GDM1 (cell line): ENCODE measurements at regions not wholly inside any gene's neighbourhood (a gene's known extent, or its start where the extent isn't known, plus 50 kb on each side); places are given as distances from the start of the nearest gene placed in this dataset.
A peak's percentile ranks its signal among the peaks of the same experiment; 100 is the strongest.

Experiments
- DNase-seq: peaks from one replicate; lab custom pipeline; 2025; lab: John Stamatoyannopoulos, UW

- no peak for DNase-seq
Observed at GRCh38 chr14:104425171-104425681, 154.3 kb upstream of the C14orf180 start.

DNA sequence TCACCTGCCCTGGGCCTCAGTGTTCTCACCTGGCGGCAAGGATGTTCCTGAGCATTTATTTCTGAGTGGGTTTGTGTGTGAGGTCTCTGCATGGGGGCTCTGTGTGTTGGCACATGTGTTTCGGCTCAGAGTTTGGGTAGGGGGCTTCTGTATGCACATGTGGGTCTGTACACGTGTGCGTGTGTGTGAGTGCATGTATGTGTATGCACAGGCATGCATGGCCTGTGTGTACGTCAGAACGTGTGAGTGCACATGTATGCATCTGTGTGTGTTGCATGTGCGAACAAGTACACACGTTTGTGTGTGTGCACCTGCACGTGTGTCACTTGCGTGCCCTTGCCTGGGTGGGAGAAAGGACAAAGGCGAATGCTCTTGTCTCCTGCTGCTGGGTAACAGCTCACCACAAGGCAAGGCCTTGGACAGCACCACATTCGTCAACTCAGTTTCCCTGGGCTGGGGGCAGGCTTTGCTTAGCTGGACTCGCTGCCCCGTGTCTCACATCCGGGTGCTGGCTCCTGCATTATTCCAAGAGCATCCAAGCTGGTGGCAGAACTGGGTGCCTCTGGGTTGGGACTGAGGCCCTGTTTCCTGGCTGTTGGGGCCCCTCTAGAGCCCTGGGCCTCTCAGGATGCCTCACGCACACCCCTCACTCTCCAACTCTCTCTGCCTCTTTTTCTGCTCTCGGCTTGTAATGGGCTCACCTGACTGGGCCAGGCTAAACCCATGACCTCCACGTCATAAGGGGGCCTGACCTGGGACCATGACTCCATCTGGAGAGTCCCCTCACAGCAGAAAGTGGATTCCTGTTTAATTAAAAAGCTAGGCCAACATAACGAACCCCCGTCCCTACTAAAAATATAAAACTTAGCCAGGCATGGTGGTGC, 153.6 kb upstream of the C14orf180 start:
- no peak for DNase-seq

- DNase-seq, result no peak
Observed at GRCh38 chr14:104427131-104427851, 152.3 kb upstream of the C14orf180 start.

- DNase-seq, result no peak
Observed at GRCh38 chr14:104428333-104428851, 151.2 kb upstream of the C14orf180 start.

- no peak for DNase-seq
Observed at GRCh38 chr14:104428860-104429259, 150.7 kb upstream of the C14orf180 start.

- DNase-seq, result no peak
Observed at GRCh38 chr14:104429291-104429861, 150.2 kb upstream of the C14orf180 start.

DNA sequence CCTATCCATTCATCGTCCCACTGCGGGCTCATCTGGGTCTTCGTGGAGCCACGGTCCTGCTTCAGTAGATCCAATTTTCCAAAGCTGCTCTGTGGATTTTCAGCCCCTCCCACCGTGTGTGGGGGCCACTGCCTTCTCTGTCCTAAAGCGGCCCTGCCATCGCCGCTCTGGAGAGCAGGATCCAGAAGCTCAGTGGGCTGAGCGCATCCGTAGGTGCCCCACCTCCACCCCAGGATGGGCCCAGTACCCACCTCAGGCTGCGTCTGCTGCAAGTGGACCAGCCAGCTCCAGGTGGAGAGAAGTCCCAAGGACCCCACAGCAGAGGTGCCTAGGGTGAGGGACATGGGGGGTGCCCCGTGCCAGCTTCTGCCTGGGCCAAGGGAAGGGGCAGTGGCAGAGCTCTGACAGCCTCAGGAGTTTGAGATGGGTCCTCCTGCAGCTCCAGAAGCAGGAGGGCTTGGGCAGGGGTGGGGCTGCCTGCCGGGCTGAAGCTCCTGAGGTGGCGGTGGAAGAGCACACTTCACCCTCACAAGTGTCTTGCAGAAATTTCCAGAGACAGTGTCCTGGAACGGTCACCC, 148.1 kb upstream of the C14orf180 start:
- no peak for DNase-seq

GRCh38 chr14:104431929-104432541, 147.5 kb upstream of the C14orf180 start:
- DNase-seq, result no peak

DNA sequence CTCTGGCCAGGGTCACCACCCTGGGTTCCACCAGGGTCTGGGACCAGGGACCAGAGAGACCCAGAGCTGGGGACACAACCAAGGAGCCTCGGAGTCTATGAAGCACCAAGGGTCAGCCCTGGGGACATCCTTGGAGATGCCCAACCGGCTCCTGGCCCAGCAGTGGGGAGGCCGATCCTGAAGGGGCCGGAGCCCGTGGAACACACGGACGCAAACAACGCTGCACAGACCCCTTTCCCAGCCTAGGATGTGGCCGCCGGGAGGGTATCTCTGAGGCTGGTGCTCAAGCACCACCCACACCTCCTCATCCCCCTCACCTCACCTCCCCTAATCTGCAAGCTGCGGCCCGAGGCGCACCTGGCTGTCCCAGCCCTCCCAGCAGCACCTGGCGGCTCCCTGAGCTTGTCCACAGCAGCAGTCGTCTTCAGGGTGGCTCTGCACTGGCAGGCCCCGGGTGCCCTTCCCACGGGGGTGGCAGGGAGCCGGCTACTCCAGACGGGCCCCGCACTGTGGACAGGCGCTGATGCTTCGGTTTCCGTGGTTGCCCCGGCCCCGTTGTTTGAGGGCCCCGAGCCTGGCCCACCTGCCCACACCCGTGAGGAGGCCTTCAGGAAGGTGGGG, 146.8 kb upstream of the C14orf180 start:
- no peak for DNase-seq

- DNase-seq, result no peak
Observed at GRCh38 chr14:104433401-104434213, 146.0 kb upstream of the C14orf180 start.

DNA sequence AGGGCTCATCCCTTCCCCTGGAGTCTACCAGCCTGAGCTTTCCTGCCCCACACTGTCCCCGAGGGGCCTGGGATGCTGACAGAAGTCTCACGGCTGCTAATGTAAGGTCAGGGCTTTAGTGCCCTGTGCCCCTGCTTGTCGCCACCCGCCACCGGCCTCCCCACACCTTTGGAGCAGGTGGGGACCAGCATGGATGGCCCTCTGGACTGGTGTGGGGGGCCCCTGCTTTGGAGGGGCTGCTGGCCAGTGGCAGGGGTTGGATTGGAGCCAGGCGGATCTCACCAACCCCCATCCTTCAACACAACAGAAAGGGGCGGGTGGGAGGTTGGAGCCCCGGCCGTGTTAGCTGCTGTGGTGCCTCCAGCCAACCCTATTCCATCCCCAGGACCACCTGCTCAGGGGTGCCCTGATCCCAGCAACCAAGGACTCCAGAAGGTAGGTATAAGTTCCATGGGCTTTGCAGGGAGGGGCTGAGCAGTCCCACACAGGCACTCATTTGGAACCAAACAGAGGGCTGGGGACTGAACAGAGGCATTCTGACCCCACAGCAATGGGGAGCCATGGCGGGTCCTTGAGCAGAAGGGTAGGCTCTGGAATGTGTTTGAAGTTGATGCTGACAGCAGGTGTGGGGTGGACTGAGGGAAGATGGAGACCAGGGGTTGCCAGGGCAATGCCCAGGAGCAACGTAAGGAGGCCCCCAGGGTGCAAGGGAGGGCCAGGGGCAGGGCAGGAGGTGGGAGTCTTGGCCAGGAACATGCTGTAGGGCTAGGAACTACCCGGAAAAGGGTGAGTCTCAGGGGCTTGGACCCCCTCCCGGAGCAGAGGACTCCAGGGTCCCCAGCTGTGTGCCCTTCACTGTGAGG, 145.1 kb upstream of the C14orf180 start:
- DNase-seq, result no peak

GRCh38 chr14:104435147-104436046, 144.2 kb upstream of the C14orf180 start:
- no peak for DNase-seq

GRCh38 chr14:104436047-104436591, 143.4 kb upstream of the C14orf180 start:
- DNase-seq, result peak; percentile 15

DNA sequence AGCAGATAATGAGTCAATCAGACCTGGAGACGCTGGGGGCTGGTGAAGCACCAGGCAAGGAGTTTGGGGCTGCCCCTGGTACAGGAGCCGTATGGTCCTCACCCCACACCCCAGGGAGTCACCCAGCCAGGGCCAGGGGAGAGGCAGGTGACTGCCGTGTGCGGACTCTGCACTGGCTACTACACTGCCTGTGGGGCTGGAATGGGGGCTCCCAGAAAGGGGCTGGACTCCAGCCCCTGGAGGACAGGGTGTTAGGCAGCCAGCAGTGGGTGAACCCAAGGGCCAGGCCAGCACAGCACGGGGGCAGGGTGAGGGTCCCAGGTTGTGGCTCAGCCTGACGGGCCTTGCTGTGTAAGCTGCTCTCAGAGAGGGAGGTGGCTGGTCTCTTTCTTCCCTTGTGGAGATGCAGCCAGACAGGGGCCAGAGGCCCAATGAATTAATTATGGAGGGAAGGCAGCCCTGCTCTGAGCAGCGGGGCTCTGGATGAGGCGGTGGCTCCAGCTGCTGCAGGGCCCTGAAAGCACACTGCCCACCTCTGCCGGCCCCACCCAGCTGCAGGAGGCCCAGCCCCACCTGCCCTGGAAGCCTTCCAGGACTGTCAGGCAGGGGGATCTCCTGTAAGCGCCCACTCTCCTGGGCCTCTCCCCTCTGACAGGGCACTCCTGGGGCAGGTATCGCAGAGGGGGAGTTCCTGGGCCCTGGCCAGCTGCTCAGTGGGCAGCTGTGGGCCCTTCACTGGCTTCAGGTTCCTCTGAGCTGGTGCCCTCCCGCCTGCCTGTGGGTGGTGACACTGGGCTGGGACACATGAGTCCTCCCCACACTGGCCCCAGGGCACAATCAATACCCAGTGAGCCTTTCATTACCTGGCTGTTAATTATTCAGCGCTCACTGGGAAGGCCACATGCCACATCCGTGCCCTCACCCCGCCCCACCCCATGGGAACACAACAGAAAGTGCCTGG, 142.5 kb upstream of the C14orf180 start:
- DNase-seq, result no peak

DNA sequence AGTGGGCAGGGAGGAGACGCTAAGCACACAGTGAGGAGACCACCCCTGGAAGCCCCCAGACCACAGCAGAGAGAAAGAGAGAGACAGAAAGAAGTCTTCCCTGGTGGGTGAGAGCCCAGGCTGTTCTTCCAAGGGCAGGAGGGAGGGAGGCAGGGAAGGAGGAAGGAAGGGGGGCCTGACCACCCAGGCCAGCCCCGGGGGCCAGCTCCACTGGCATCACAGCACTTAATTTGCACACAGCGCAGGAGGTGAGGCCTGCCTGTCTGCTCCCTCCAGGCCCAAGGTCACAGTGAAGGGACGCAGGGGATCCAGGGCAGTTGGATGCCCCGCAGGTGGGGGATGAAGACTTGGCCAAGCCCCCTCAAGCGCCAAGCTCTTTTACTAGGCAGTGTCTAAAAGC, 141.9 kb upstream of the C14orf180 start:
- no peak for DNase-seq

- DNase-seq, result no peak
Observed at GRCh38 chr14:104438166-104438887, 141.2 kb upstream of the C14orf180 start.
